ENCODE measurements at regions not wholly inside any gene's neighbourhood (a gene's known extent, or its start where the extent isn't known, plus 50 kb on each side); places are given as distances from the start of the nearest gene placed in this dataset.
"Not testable (repeated sequence)": the region's sequence is repeated elsewhere in the genome, so short reads cannot be mapped to it uniquely, and the experiment has no call there.

DNA sequence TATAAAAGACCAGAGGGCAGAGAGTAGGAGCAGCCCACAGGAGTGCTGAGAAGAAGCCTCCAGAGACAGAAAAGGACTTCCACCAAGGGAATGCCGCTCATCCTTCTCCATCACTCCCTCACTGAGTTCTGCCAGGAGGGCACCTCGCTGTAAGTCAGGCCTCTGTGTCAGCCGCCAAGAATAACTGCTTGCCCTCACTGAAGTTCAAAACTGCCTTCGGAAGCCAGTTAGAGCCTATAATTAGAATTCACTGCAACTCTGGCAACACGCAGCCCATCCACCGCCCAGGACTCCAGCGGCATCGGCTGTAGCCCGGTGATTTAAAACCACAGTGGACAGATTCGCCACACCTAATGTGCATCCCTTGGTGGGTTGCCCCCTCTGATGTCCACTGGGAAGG, 281.8 kb upstream of the ZNF507 start:
- no peak for DNase-seq

GRCh38 chr19:32066056-32066455, 279.4 kb upstream of the ZNF507 start:
- DNase-seq, result no peak

- DNase-seq, result no peak
Observed at GRCh38 chr19:32067685-32068084, 277.7 kb upstream of the ZNF507 start.

- no peak for DNase-seq
Observed at GRCh38 chr19:32068793-32069192, 276.6 kb upstream of the ZNF507 start.

DNA sequence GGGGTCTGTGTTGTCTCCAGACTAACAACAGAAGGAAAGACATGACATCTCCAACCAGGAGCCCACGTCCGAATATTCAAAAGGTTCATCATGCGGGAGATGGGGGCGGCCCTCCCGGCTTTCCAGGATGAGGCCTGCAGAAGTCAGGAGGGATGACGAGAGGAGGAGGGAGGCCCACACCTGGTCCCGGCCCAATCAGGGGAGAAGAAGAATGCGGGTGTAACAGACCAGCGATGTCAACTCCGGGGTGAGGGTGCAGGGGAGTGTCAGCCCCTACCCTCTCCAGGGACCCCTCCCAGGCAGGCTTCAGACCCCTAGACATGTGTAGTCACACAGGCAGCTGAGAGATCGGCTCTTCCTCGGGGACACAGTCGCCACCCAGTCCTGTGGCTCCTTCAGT, 275.3 kb upstream of the ZNF507 start:
- no peak for DNase-seq

DNA sequence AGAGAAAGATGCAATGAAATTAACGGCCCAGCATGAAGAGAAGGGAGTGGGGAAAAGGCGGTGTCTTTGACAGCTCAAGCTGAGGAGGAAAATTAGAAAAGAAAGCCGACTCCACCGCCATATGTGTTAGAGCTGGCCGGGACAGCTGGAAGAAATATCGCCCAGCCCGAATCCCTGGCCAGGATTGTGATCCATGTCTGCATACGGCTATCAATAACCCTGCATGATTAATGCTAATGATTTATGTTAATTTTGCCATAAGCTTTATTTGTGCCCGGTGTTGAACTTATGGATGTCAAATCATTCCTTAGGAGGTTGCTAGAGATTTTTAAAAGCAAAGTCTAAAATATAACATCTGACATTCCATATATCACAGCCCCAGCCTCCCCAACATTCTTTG, 263.4 kb upstream of the ZNF507 start:
- DNase-seq, result no peak

GRCh38 chr19:32084756-32085363, 260.6 kb upstream of the ZNF507 start:
- DNase-seq, result not testable (repeated sequence)

- DNase-seq, result no peak
Observed at GRCh38 chr19:32091241-32091640, 254.2 kb upstream of the ZNF507 start.

DNA sequence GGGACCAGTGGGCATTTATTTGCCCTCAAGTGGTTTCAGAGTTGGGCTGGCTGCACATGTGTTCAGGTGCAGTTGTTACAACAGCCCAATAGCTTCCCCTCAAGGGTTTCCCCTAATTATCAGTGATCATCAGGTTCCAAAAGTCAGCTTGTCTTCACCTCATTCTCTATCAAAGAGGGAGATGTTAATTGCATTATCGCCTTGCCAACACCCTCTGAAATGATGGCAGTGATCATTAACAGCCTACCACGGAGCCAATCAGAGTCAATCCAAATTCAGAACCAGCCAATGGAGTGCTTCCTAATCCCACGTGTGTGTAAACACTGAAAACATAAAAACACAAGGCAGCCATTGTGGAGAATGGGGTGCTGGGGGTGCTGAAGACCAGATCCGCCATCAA, 248.4 kb upstream of the ZNF507 start:
- no peak for DNase-seq

DNA sequence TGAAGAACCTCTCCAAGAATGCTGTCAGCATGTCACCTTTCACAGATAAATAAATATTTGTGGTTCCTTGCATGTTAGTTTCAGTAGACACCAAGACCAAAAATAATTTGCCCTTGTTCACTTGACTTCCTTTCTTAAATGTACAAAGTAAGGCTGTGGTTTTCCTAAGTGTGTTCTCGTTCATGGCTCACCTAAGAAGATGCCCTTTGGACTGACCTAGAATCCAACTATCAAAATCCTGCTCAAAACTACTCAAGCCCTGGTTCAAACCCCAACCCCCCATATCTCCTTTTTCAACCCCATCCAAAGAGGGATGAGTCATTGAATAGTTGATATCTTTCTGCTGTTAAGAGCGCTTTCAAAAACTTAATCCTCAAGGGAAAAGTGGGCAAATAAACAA, 247.8 kb upstream of the ZNF507 start:
- DNase-seq, result no peak

- DNase-seq, result no peak
Observed at GRCh38 chr19:32098968-32099367, 246.4 kb upstream of the ZNF507 start.

- DNase-seq, result no peak
Observed at GRCh38 chr19:32101206-32101605, 244.2 kb upstream of the ZNF507 start.

DNA sequence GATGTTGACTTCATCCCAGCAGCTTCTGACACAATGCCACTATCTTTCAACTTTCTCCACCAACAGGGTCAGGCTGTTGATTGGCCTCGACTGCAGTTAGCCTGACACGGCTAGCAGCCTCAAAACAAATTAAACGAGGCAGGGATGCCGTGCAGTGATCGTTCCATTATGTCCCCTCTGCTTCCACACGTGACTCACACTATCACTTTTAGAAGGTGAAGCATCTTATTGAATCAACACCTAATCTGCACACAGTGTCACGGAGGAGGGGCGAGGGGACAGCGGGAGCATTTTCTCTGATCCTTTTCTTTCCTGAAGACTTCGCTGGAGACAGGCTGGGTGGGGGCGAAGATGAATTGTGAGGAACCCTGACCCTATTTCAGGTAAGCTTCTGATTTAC, 241.9 kb upstream of the ZNF507 start:
- no peak for DNase-seq

GRCh38 chr19:32104153-32104849, 241.1 kb upstream of the ZNF507 start:
- DNase-seq, result no peak

- no peak for DNase-seq
Observed at GRCh38 chr19:32104850-32105235, 240.6 kb upstream of the ZNF507 start.

DNA sequence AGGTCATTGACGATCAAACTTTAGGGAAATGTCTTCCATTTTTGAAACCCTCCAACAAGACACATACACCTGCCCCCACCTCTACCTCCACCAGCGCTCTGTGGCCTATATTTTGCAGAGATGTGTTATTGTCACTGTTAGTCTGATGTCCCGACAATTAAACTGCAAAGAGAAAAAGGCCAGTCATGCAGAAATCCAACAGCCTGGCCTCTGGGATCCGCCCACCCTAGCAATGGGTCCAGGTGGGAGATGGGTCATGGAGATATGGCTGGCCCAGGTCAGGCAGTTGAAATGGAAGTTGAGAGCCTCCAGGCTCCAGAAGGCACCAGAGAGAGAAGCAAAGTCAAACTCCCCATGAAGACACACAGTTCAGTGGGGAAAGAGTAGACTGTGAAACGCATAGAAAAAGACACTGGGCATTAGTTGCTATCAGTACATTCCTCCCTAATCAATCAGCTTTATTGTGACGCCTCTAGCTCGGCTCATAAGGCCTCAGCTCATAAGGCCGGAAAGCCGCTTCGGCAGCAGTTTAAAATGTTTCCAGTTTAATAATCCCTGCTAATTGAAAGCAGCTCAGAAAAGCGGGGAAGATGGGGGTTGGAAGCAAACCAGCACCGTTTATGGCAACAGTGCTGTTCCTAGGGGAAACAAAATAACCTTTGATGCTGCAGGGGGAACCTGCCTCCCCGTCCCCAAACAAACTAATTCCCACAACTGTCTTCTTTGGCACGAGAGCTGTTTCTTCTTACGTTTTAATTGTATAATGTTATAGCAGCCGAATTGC, 239.7 kb upstream of the ZNF507 start:
- no peak for DNase-seq

DNA sequence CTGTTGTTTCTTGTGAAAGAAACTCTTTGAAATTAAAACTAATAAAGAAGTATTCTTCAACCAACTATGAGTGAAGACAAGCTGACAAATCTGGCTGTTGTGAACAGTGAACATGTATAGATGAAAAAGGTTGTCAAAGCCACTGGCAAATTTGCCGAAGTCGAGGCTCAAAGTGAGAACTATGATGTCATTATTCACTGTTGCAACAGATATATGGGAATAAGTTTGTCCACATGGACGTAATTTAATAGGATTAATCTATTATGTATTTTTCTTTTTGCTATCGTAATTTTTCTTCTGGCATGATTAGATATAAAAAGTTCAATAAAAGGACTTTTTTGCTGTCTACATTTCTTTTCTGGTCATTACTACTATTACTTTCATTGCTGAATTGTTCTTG, 223.2 kb upstream of the ZNF507 start:
- DNase-seq, result no peak

GRCh38 chr19:32123355-32123940, 222.0 kb upstream of the ZNF507 start:
- no peak for DNase-seq

DNA sequence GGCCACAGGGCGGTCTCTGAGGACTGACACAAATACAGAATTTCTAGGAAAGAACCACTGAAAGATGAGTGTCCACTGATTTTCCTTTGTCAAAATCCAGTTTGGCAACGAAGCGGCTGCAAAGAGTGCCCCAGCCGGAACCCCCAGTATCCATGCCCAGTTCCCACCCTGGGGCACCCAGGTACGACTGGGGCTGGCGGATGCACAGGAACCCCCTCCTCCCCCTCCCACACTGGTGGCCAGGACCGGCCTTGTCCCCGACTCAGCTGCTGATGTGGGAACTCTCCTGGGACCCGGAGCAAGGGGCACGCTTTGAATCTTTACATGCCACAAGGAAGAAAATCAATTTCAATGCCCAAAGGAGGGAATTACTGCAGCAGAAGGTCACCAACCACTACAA, 220.8 kb upstream of the ZNF507 start:
- no peak for DNase-seq

GRCh38 chr19:32129141-32129540, 216.3 kb upstream of the ZNF507 start:
- DNase-seq, result no peak

- no peak for DNase-seq
Observed at GRCh38 chr19:32130332-32130731, 215.1 kb upstream of the ZNF507 start.

DNA sequence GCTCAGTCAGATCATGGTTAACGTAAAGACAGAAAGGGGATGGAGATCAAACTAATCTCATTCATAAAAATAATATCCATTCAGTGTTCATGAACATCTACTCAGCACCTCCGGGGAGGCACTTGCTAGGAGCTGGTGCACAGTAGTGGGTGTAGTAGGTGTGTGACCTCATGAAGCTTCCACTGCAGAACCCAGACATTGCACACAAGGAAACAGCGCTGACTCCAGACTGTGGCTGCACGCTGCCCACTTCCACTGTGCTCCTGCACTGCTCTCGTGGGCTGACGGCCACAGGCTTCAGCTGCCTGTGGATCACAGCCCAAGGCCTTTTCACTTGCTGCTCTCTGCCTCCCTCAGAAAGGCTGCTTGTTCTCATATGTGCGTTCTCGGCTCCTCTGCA, 214.4 kb upstream of the ZNF507 start:
- DNase-seq, result no peak

GRCh38 chr19:32138416-32138815, 207.0 kb upstream of the ZNF507 start:
- no peak for DNase-seq
